Left lobe of liver (tissue), 2 donors: ENCODE measurements at regions not wholly inside any gene's neighbourhood (a gene's known extent, or its start where the extent isn't known, plus 50 kb on each side); places are given as distances from the start of the nearest gene placed in this dataset.
"Not testable (repeated sequence)": the region's sequence is repeated elsewhere in the genome, so short reads cannot be mapped to it uniquely, and the experiment has no call there.

ENCODE experiments used
- ATAC-seq: fragments of 200-7000 bp; cut with Tn5 transposase; one replicate; pipeline ENCODE4 v1.9.1; 2020; ENCODE audit warnings: mild to moderate bottlenecking, moderate library complexity
- DNase-seq: peaks from one replicate; pipeline ENCODE4 v3.0.0-alpha.2; 2020; ENCODE audit warnings: low spot score
- donor health status: DM: no; HTN: no; CAD: no; lungs with moderate emphysema.
- donor health status: DM: no; HTN: yes; CAD: no.

- DNase-seq (no peak), ATAC-seq (no peak)
Measured at GRCh38 chr3:4069796-4070195, 233.4 kb upstream of the SETMAR start.

- ATAC-seq (no peak), DNase-seq (no peak)
Measured at GRCh38 chr3:4071481-4072184, 231.5 kb upstream of the SETMAR start.

- DNase-seq, ATAC-seq: not testable (repeated sequence)
Measured at GRCh38 chr3:4077278-4077677, 225.9 kb upstream of the SETMAR start.

- no peak for DNase-seq
- ATAC-seq, result no peak
Measured at GRCh38 chr3:4077950-4078349, 225.2 kb upstream of the SETMAR start.

GRCh38 chr3:4078903-4079302, 224.3 kb upstream of the SETMAR start:
- ATAC-seq, result no peak

GRCh38 chr3:4079339-4080195, 223.6 kb upstream of the SETMAR start:
- ATAC-seq, result peak; percentile 71
- no peak for DNase-seq

More at GRCh38 chr3:4078903-4079302, 224.3 kb upstream of the SETMAR start:
- no peak for DNase-seq

- ATAC-seq (no peak), DNase-seq (no peak)
Measured at GRCh38 chr3:4083225-4084015, 219.7 kb upstream of the SETMAR start.

- DNase-seq (no peak), ATAC-seq (no peak)
Measured at GRCh38 chr3:4084271-4084670, 218.9 kb upstream of the SETMAR start.

GRCh38 chr3:4086662-4087061, 216.5 kb upstream of the SETMAR start:
- DNase-seq, ATAC-seq: not testable (repeated sequence)

GRCh38 chr3:4091786-4092185, 211.4 kb upstream of the SETMAR start:
- DNase-seq (no peak), ATAC-seq (no peak)

GRCh38 chr3:4097801-4098200, 205.4 kb upstream of the SETMAR start:
- DNase-seq, result no peak
- no peak for ATAC-seq

GRCh38 chr3:4099607-4100006, 203.6 kb upstream of the SETMAR start:
- ATAC-seq, result no peak
- DNase-seq, result no peak

- ATAC-seq (no peak), DNase-seq (no peak)
Measured at GRCh38 chr3:4107430-4107829, 195.7 kb upstream of the SETMAR start.

GRCh38 chr3:4113811-4114522, 189.2 kb upstream of the SETMAR start:
- DNase-seq, result no peak

GRCh38 chr3:4119119-4119518, 184.1 kb upstream of the SETMAR start:
- ATAC-seq (no peak), DNase-seq (no peak)

More at GRCh38 chr3:4113811-4114522, 189.2 kb upstream of the SETMAR start:
- no peak for ATAC-seq

GRCh38 chr3:4125576-4125975, 177.6 kb upstream of the SETMAR start:
- DNase-seq, result no peak
- ATAC-seq, result no peak

- ATAC-seq (no peak), DNase-seq (no peak)
Measured at GRCh38 chr3:4138150-4138785, 164.9 kb upstream of the SETMAR start.

- no peak for DNase-seq
- no peak for ATAC-seq
Measured at GRCh38 chr3:4138786-4139431, 164.3 kb upstream of the SETMAR start.

- DNase-seq (no peak), ATAC-seq (no peak)
Measured at GRCh38 chr3:4139462-4140140, 163.6 kb upstream of the SETMAR start.
